Epithelial cell of esophagus (primary cell): ENCODE measurements at regions not wholly inside any gene's neighbourhood (a gene's known extent, or its start where the extent isn't known, plus 50 kb on each side); places are given as distances from the start of the nearest gene placed in this dataset.

Experiments
- DNase-seq: peaks from one replicate; pipeline ENCODE4 v3.0.0; 2010; ENCODE audit warnings: low read depth
- H3K4me3 ChIP-seq: 2 replicates; pipeline ENCODE4 v1.5.1; 2011; ENCODE audit warnings: mild to moderate bottlenecking, low read length, control low read depth
- TF ChIP-seq, protein P1 (sequence below): IDR thresholded peaks from 2 replicates; pipeline ENCODE4 v1.5.1; 2011; ENCODE audit warnings: low read depth, mild to moderate bottlenecking, low read length, control low read depth, inconsistent platforms; ENCODE audit not compliant: insufficient read depth; ENCODE audit errors: missing control alignments

- no peak for DNase-seq
Observed at GRCh38 chr2:200181755-200182154, 124.7 kb upstream of the SPATS2L start.

DNA sequence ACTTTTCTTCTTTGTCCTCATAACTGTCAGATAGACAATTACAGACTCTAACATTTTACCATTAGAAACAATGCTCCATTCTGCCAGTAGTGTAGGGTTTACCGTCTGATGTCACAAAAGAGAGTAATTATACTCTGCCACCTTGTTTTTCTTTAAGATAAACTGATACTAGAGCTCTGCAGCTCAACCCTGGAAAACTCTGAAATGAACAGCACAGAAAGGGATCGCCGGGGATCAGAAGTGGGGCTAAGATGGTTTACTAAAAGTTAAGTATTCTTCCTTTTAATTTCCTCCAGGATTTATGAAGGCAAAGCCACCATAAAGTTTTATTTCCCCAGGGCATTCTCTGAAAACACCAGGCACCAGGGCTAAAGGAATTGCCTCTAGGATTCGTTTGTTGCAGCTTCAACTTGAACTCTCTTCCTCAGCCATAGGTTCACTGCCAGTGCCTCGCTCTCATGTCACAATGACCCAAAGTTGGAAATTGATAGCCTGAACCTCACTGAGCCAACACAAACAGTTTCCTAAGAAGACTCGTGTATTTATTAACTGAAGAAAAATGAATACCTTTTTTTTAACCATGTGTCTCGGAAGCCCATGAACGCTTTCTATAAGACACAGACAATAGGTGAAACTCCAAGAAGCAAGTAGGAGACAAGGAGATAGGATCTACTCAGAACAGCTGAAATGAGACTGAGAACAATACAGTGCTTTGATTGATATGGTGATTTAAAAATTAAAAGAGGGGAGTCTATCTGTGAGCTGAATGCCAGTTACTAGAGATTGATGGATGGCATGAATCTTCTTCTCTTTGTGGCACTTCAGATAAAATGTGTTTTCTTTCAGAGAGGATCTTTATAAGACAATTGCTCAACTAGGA, 121.5 kb upstream of the SPATS2L start:
- TF ChIP-seq, protein P1, sequence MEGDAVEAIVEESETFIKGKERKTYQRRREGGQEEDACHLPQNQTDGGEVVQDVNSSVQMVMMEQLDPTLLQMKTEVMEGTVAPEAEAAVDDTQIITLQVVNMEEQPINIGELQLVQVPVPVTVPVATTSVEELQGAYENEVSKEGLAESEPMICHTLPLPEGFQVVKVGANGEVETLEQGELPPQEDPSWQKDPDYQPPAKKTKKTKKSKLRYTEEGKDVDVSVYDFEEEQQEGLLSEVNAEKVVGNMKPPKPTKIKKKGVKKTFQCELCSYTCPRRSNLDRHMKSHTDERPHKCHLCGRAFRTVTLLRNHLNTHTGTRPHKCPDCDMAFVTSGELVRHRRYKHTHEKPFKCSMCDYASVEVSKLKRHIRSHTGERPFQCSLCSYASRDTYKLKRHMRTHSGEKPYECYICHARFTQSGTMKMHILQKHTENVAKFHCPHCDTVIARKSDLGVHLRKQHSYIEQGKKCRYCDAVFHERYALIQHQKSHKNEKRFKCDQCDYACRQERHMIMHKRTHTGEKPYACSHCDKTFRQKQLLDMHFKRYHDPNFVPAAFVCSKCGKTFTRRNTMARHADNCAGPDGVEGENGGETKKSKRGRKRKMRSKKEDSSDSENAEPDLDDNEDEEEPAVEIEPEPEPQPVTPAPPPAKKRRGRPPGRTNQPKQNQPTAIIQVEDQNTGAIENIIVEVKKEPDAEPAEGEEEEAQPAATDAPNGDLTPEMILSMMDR: no peak
- no peak overlapping the region for H3K4me3 ChIP-seq
- no peak for DNase-seq

More at GRCh38 chr2:200181755-200182154, 124.7 kb upstream of the SPATS2L start:
- H3K4me3 ChIP-seq: no peak overlapping the region
- TF ChIP-seq, protein P1: no peak

DNA sequence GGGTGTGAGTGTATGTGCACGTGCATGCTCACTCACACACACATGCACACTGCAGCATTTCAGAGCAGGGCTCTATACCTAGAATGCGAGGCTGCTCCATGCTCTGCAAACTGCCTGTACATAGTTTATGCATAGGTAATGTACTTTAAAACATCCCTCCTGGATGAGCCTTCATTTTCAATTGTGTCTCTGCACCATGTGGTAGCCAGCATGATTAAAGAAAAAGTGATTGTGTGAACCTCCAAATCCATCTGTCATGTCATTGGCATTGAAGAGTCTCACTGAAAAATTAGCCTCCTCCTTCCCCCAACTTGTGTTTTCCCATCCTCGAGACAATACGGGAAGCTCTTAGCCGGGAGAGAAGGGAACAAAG, 120.9 kb upstream of the SPATS2L start:
- TF ChIP-seq, protein P1: no peak
- no peak for DNase-seq
- H3K4me3 ChIP-seq: no peak overlapping the region

GRCh38 chr2:200186002-200186401, 120.5 kb upstream of the SPATS2L start:
- TF ChIP-seq, protein P1: no peak
- H3K4me3 ChIP-seq: no peak overlapping the region
- no peak for DNase-seq

DNA sequence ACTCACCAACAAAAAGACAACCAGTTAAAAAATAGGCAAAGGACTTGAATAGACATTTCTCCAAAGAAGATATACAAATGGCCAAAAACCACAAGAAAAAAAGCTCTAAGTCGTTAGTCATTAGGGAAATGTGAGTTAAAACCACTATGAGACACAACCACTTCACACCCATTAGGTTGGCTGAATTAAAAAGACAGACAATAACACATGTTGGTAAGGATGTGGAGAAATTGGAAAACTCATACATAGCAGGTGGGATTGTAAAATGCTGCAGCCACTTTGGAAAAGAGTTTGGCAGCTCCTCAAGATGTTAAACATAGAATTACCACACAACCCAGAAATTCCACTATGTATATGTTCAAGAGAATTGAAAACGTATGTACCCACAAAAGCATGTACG, 117.6 kb upstream of the SPATS2L start:
- peak; percentile 33 for DNase-seq
- TF ChIP-seq, protein P1: no peak
- H3K4me3 ChIP-seq: no peak overlapping the region

DNA sequence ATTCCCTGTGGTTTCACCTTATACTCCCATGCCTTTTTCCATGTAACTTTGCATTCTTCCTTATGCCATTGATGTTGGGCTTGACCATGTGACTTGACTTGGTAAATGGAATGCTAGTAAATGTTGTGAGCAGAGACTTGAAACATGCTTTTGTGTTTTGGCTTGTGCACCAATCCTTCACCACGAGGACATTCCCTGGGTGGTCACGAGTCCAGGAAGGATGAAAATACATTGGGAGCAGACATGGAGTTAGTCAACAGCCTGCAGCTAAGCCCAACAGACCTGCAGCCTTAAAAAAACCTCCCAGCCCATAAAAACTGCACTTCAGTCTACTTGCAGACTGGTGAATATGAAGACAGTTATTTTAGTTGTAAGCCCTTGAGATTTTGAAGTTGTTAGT, 116.5 kb upstream of the SPATS2L start:
- no peak for DNase-seq
- TF ChIP-seq, protein P1: no peak
- H3K4me3 ChIP-seq: no peak overlapping the region

DNA sequence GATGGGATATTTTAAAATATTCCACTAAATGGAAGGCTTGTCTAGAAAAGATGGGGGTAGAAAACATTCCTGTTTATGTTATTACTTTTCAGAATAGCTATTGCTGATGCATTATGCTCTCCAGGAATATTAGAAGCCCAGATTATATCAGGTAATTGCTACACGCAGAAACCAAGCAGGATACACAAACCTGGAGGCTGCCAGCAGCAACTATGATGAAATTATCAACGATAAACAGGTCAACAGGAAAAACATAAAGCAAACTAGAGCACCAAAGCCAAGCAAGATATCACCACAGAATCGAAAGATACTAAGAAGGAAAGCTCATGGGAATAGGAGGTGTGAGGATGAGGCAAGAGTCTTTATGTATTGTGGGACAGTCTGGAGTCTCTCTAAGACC, 113.2 kb upstream of the SPATS2L start:
- no peak overlapping the region for H3K4me3 ChIP-seq
- TF ChIP-seq, protein P1: no peak
- DNase-seq: no peak
